GM06990 (cell line): ENCODE measurements at regions not wholly inside any gene's neighbourhood (a gene's known extent, or its start where the extent isn't known, plus 50 kb on each side); places are given as distances from the start of the nearest gene placed in this dataset.

Experiments
- DNase-seq: peaks from one replicate; pipeline ENCODE4 v3.0.0-alpha.2; 2011; ENCODE audit not compliant: insufficient read length; ENCODE audit errors: extremely low read depth
- H3K27me3 ChIP-seq: replicated peaks from 2 replicates; pipeline ENCODE4 v1.6.0; 2011; ENCODE audit warnings: low read length; ENCODE audit not compliant: control insufficient read depth, insufficient read depth
- H3K36me3 ChIP-seq: 2 replicates; pipeline ENCODE4 v1.5.1; 2011; ENCODE audit warnings: low read length; ENCODE audit not compliant: control insufficient read depth, insufficient read depth
- H3K4me3 ChIP-seq: replicated peaks from 2 replicates; pipeline ENCODE4 v1.5.1; 2011; ENCODE audit warnings: low read depth, mild to moderate bottlenecking, control low read depth, low read length
- CTCF ChIP-seq: IDR thresholded peaks from 2 replicates; pipeline ENCODE4 v1.5.1; 2011; ENCODE audit warnings: low read length, control low read depth, mild to moderate bottlenecking, inconsistent platforms; ENCODE audit not compliant: insufficient read depth, poor library complexity, severe bottlenecking

DNA sequence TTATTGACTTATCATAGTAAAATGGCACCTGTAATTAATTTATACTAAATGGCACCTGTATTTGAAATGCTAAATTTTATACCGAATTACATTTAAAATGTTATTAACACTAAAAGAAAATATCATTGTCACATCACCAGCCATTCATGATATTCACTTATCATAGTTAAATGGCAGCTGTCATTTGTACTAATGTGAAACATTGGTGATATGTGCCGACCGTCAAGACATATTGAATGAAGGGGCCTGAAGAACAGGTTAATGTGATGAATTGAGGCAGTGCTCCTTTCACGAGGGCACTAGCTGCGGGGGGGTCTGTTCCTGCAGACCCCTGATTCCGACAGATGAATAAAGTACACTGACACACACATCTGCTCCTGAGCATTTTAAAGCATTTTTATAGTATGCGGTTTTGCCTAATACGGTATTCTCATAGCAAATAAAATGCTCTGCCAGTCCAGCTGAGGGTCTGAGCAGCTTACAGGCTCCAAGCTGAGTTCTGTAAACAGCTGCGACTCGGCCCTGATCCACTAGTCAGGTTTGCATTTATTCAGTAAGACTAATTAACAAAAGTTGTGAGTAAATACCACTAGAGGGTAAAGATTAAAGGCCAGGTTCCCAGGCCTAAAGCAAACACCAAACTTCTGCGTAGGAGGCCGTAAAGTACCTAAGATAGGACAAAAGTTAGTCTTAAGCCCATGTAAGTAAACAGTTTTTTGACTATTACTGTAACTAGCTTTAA is 593.4 kb upstream of the NETO1 start:
- H3K27me3 ChIP-seq, result no peaks in the 10 kb centered on the region
- no peak for TF ChIP-seq CTCF
- no peaks in the 10 kb centered on the region for H3K36me3 ChIP-seq
- H3K4me3 ChIP-seq, result no peak overlapping the region
- no peak for DNase-seq

DNA sequence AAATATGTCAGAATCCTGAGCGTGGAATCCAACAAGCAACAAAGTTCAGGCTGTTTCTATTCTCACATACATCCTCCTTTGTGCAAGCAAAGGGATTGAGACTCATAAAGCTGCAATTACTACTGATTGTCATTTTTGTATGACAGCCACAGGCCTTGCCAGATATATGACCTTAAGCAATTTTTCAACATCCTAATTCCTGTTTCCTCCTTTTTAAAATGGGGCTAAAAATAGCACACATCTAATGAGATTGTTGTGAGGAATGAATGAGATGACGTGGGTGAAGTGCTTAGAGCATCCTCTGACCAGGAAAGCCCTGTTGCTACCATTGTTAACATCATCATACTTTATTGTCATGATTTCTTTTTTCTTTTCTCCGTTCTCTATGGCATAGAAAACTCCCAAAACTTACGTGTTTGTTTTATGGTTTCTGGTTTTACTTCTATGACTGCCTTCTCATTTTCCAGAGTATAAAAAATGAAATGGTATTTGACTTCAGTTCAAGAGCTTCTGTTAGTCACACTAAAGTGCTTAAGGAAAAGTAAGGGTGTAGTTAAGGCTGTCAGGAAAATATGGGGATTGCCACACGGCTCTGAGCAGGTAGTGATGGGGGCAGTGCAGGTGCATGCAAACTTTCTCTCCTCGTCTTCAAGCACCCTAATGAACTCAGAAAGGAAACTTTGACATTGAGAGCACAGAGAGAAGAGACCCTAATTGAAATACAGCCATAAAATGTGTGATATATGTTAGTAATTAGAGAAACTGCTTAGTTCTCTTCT is 590.6 kb upstream of the NETO1 start:
- TF ChIP-seq CTCF, result no peak
- Histone ChIP-seq H3K36me3 (no peaks in the 10 kb centered on the region), H3K27me3 (no peaks in the 10 kb centered on the region), H3K4me3 (no peak overlapping the region)
- no peak for DNase-seq

- no peak for DNase-seq
- Histone ChIP-seq H3K27me3 (no peaks in the 10 kb centered on the region), H3K4me3 (no peak overlapping the region), H3K36me3 (no peaks in the 10 kb centered on the region)
- TF ChIP-seq CTCF, result no peak
Measured at GRCh38 chr18:73456643-73457042, 588.9 kb upstream of the NETO1 start.

GRCh38 chr18:73452866-73453265 is 585.1 kb upstream of the NETO1 start:
- Histone ChIP-seq H3K4me3 (no peak overlapping the region), H3K27me3 (no peaks in the 10 kb centered on the region), H3K36me3 (no peaks in the 10 kb centered on the region)
- no peak for TF ChIP-seq CTCF
- DNase-seq, result no peak

- H3K36me3 ChIP-seq, result no peaks in the 10 kb centered on the region
- DNase-seq, result no peak
- TF ChIP-seq CTCF, result no peak
- no peak overlapping the region for H3K4me3 ChIP-seq
- no peaks in the 10 kb centered on the region for H3K27me3 ChIP-seq
Measured at GRCh38 chr18:73446502-73446901, 578.7 kb upstream of the NETO1 start.

DNA sequence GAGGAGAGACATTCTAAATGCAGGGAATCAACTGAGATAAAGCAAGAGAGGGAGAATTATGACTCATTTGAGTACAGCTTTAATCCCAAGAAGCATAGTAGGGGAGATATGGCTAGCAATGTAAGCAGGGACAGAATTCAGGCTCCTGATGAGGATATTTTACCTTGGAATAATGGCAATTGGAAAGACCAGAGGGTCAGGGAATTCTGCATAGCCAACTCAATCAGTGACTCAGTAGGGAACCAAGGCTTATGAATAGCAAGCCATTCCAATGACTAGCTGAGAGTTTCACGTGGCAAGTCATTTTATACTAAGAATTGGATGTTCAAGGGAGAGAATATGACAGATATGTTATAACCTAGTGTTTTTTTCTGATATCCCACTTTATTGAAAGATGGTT is 563.8 kb upstream of the NETO1 start:
- no peaks in the 10 kb centered on the region for H3K27me3 ChIP-seq
- no peak for DNase-seq
- H3K36me3 ChIP-seq, result no peaks in the 10 kb centered on the region
- no peak overlapping the region for H3K4me3 ChIP-seq
- no peak for TF ChIP-seq CTCF
